ENCODE measurements at regions not wholly inside any gene's neighbourhood (a gene's known extent, or its start where the extent isn't known, plus 50 kb on each side); places are given as distances from the start of the nearest gene placed in this dataset.
"Not testable (repeated sequence)": the region's sequence is repeated elsewhere in the genome, so short reads cannot be mapped to it uniquely, and the experiment has no call there.

- TF ChIP-seq POLR2A, CTCF (IDR thresholded peaks at IDR 0.05): not testable (repeated sequence)
Observed at GRCh38 chr13:18905096-18905495, 276.5 kb downstream of the TUBA3C start.
